ENCODE measurements at regions not wholly inside any gene's neighbourhood (a gene's known extent, or its start where the extent isn't known, plus 50 kb on each side); places are given as distances from the start of the nearest gene placed in this dataset.

DNA sequence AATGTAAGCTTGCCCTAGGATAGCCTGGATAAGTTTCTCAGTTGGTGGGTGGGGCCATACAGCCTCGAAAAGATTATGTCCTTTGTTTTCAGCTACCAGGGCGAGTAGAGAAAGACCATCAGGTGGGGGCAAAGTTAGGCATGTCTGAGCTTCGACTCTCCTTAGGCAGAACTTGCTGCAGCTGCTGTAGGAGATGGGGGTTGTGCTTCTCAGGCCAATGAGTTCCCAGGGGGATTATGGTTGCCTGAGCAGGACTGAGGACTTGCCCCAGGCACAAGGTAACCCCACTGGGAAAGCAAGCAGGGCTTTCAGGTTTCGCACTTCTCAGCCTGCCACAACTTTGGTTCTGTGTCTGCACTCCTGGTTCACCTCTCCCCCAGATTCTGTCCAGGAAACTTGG lies 173.4 kb upstream of the SESN3 start:
- DNase-seq (ENCODE audit: low read depth): no peak
- in situ Hi-C loops (cut with HindIII; ENCODE audit: low pct_unique_long_range_greater_than_20kb, low sequenced_read_pairs): no loop called here

DNA sequence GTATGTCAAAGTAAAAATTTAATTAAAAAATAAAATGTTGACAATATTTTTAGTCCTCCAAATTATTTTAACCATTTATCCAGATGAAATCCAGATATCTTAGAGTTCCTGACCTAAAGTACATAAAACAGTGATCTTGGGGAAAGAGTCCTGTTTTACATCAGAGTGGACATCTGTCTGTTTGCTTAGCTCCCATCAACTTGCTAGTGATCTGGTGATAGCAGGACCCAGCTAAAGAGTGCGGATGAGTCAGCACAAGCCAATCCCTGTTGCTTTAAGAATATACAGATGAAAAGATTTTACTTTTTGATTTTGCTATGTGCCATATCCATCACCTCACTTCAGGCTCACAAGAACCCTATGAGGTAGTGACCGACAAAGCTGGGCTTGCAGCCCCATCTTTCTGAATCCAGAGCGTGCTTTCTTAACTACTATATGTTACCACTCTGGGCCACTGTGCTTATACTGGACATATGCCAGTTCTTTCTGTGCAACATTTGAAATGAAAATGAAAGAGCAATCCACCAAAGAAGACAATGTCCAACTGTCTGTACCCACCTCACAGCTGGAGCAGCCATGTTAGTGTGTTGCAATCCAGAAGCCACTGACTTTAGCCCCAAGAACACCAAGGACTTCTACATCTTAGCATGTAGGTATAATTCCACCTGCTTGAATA lies 167.6 kb upstream of the SESN3 start:
- peak; percentile 39 for DNase-seq (ENCODE audit: low read depth)
- in situ Hi-C loops (cut with HindIII; ENCODE audit: low pct_unique_long_range_greater_than_20kb, low sequenced_read_pairs): no loop called here

DNA sequence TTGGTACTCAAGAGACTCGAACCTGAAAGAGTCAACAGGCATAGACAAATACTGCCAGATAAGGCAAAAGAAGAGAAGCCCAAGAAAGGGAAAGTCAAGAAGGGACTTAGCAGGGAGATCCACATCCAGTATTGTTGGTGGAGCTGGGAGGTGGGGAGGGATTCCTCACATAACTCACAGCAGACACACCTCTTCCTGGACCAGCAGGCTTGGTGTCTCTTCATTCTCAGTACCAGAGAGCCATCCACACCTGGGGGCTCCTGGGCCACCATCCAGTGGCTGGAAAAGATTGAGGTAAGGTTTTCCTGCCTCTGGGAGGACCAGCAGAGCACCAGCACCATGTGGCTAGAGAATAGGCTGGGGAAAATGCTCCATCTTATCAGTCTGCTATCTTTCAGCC lies 161.6 kb upstream of the SESN3 start:
- in situ Hi-C loops (cut with HindIII; ENCODE audit: low pct_unique_long_range_greater_than_20kb, low sequenced_read_pairs): no loop called here

DNA sequence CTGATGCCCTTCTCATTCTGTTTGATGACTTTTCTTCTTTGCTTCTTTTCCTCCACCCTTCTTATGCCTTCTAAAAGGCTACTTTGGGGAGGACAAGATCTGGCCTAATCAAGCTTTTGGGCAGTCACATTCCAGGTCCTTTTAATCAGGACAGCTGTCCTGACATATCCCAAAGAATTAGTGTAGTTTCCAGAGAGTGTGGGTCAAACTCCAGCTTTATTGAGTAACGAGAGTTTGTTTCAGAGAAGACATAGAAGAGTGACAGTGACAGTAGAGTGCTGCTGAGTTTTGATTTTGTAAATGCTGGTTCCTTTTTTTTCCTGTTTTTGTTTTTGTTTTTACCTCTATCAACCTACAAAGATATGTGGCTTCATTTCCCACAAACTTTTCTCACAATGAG lies 158.4 kb upstream of the SESN3 start:
- in situ Hi-C loops (cut with HindIII; ENCODE audit: low pct_unique_long_range_greater_than_20kb, low sequenced_read_pairs): no loop called here

More for the DNA sequence above, 161.6 kb upstream of the SESN3 start:
- no peak for DNase-seq (ENCODE audit: low read depth)

DNA sequence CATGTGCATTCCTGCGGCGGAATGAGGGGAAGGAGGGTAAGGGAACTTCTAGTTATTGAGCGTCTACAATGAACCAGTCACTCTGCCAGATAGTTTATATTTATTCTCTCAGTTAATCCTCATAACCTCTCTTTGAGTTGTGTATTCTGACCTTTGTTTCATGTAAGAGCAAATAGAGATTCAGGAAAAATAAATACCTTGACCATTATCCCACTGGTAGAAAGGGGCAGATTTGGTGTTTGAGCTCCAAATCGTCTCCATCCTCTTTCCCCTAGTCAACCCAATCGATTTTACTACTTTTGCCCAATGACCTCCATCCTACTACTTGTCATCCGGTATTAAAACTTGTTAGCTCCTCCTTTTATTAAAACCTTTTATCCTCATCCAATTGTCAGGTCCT lies 157.1 kb upstream of the SESN3 start:
- in situ Hi-C loops (cut with HindIII; ENCODE audit: low pct_unique_long_range_greater_than_20kb, low sequenced_read_pairs): no loop called here
- no peak for DNase-seq (ENCODE audit: low read depth)

More for the DNA sequence above, 158.4 kb upstream of the SESN3 start:
- no peak for DNase-seq (ENCODE audit: low read depth)

GRCh38 chr11:95387325-95387724 lies 156.3 kb upstream of the SESN3 start:
- no peak for DNase-seq (ENCODE audit: low read depth)
- in situ Hi-C loops (cut with HindIII; ENCODE audit: low pct_unique_long_range_greater_than_20kb, low sequenced_read_pairs): no loop called here

- no peak for DNase-seq (ENCODE audit: low read depth)
- in situ Hi-C loops (cut with HindIII; ENCODE audit: low pct_unique_long_range_greater_than_20kb, low sequenced_read_pairs): no loop called here
Measured at GRCh38 chr11:95385577-95385976, 154.6 kb upstream of the SESN3 start.

DNA sequence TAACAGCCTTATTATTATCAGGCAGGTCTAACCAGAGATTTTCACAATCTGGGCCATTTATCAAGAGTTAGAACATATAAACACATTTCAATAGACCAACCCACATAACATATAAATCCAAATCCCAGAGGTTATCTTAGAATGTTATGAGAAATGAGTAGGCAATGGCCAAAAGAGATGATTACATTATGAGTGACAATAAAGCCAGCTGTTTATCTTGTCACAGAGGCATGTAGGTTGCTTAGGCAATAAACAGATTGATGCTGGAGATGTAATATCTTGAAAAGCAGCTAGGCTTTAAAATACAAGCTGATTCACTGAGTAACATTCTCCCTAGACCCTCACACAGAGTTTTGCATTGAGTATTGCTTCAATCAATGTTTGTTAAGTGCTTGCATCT lies 148.5 kb upstream of the SESN3 start:
- DNase-seq (ENCODE audit: low read depth): no peak
- in situ Hi-C loops (cut with HindIII; ENCODE audit: low pct_unique_long_range_greater_than_20kb, low sequenced_read_pairs): no loop called here

DNA sequence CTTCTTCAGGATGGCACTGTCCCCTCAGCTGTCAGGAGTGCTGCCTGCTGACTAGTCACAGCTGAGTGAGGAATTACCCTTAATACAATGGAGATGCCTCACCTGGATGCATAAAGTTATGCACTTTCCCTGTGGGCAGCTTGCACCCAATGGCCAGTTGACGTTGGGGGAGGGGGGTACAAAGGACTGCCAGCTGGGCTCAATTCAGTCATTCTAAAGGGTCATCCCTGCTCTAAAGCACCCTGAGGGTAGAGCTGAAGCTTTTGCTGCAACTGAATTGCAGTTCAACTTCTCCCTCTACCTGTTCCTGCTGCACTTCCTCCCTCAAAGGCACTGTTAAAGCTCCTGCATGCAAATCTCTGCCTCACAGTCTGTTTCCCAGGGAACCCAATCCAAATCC lies 147.8 kb upstream of the SESN3 start:
- no peak for DNase-seq (ENCODE audit: low read depth)
- in situ Hi-C loops (cut with HindIII; ENCODE audit: low pct_unique_long_range_greater_than_20kb, low sequenced_read_pairs): no loop called here

GRCh38 chr11:95378111-95378510 lies 147.1 kb upstream of the SESN3 start:
- in situ Hi-C loops (cut with HindIII; ENCODE audit: low pct_unique_long_range_greater_than_20kb, low sequenced_read_pairs): no loop called here
- DNase-seq (ENCODE audit: low read depth): no peak

DNA sequence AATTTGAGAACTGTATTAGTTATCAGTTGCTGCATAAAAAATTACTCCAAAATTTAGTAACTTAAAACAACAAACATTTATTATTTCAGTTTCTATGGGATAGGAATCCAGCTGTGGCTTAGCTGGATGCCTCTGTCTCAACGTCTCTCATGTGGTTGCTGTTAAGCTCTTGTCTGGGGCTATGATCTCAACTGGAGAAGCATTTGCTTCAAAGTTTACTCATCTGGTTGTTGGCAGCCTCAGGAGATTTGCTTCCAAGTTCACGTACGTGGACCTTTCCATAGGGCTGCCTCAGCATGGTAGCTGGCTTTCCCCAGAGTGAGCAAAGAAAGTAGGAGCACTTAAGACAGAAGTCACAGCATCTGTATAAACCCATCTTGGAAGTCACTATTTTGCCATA lies 144.9 kb upstream of the SESN3 start:
- in situ Hi-C loops (cut with HindIII; ENCODE audit: low pct_unique_long_range_greater_than_20kb, low sequenced_read_pairs): no loop called here
- DNase-seq (ENCODE audit: low read depth): no peak

GRCh38 chr11:95375451-95375850 lies 144.4 kb upstream of the SESN3 start:
- no peak for DNase-seq (ENCODE audit: low read depth)
- in situ Hi-C loops (cut with HindIII; ENCODE audit: low pct_unique_long_range_greater_than_20kb, low sequenced_read_pairs): no loop called here

GRCh38 chr11:95374105-95374504 lies 143.1 kb upstream of the SESN3 start:
- in situ Hi-C loops (cut with HindIII; ENCODE audit: low pct_unique_long_range_greater_than_20kb, low sequenced_read_pairs): no loop called here
- DNase-seq (ENCODE audit: low read depth): no peak

- in situ Hi-C loops (cut with HindIII; ENCODE audit: low pct_unique_long_range_greater_than_20kb, low sequenced_read_pairs): no loop called here
- DNase-seq (ENCODE audit: low read depth): no peak
Measured at GRCh38 chr11:95373241-95373640, 142.2 kb upstream of the SESN3 start.

GRCh38 chr11:95372097-95372656 lies 141.2 kb upstream of the SESN3 start:
- DNase-seq (ENCODE audit: low read depth): no peak
- in situ Hi-C loops (cut with HindIII; ENCODE audit: low pct_unique_long_range_greater_than_20kb, low sequenced_read_pairs): no loop called here

DNA sequence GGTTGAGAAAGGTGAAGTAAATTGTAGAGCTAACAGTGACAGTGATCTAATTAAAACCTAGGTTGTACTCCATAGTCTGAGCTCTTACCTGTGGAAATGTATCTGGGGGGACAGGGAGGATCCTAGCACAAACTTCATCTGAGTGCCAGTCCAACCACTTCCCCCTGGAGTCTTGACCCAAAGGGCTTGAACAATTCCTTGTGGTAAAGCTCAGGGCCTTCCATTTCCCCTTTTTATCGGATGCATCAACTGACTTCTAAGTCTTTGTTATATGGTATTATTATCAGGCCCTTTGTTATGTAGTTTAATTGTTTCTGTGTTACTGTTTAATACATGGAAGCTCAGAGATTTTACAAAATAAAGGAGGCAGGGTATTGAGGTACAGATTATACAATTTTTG lies 140.2 kb upstream of the SESN3 start:
- no peak for DNase-seq (ENCODE audit: low read depth)
- in situ Hi-C loops (cut with HindIII; ENCODE audit: low pct_unique_long_range_greater_than_20kb, low sequenced_read_pairs): no loop called here

DNA sequence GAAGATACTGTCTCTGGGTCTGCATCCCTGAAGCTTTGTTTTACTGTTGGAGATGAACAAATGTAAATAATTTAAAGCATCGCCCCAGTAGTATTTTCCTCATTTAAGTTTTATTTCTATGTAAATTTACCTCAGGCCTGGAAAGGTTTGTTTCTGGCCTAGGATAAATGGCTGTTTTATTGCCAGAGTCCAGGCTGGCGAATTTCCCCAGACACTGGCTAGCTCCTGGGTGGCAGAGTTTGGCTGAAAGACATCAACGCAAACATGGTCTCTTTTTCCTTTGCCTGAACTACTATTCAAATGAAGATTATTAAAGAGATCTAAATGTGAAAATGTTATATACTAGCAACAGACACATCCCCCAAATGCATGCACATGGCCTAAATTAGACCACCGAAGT lies 136.7 kb upstream of the SESN3 start:
- in situ Hi-C loops (cut with HindIII; ENCODE audit: low pct_unique_long_range_greater_than_20kb, low sequenced_read_pairs): no loop called here
- no peak for DNase-seq (ENCODE audit: low read depth)

DNA sequence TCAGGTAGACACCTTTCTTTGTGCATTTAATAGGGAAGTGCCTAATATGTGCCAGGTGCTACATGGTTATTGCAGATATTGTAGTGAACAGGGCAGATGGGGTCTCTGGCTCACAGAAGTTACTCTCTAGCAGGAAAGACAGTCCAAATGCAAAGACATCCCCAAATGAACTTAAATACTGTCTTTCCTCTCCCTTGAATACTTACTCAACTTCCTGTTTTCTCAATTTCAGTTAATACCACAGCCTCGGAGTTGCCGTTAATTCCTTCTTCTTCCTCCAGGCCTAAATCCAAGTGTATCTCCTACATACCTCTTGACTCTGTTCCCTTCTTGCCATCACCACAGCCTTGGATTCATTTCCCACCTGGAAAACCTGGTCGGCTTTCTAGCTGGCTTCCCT lies 134.3 kb upstream of the SESN3 start:
- in situ Hi-C loops (cut with HindIII; ENCODE audit: low pct_unique_long_range_greater_than_20kb, low sequenced_read_pairs): no loop called here
- no peak for DNase-seq (ENCODE audit: low read depth)

GRCh38 chr11:95364324-95365295 lies 133.6 kb upstream of the SESN3 start:
- peak; percentile 35 for DNase-seq (ENCODE audit: low read depth)
- in situ Hi-C loops (cut with HindIII; ENCODE audit: low pct_unique_long_range_greater_than_20kb, low sequenced_read_pairs): no loop called here

Measured in Caki2 (cell line).